ENCODE measurements at regions not wholly inside any gene's neighbourhood (a gene's known extent, or its start where the extent isn't known, plus 50 kb on each side); places are given as distances from the start of the nearest gene placed in this dataset.

GRCh38 chr20:47972916-47973309 lies 187.6 kb upstream of the SULF2 start:
- TF ChIP-seq CTCF (conservative IDR thresholded peaks at IDR 0.05) = no peak
- no peak for TF ChIP-seq ZFX (IDR thresholded peaks at IDR 0.05)

Measured in C4-2B (cell line).